GM18499 (cell line): ENCODE measurements at regions not wholly inside any gene's neighbourhood (a gene's known extent, or its start where the extent isn't known, plus 50 kb on each side); places are given as distances from the start of the nearest gene placed in this dataset.

Experiments used
- ATAC-seq: cut with Tn5 transposase; IDR thresholded peaks from one replicate; pipeline ENCODE4 v1.9.1; 2021; ENCODE audit warnings: moderate number of reproducible peaks; ENCODE audit not compliant: insufficient read depth, unreplicated experiment

GRCh38 chr18:10291568-10291981, 162.9 kb upstream of the APCDD1 start:
- ATAC-seq = no peak

- no peak for ATAC-seq
Measured at GRCh38 chr18:10293966-10294365, 160.5 kb upstream of the APCDD1 start.

- ATAC-seq = no peak
Measured at GRCh38 chr18:10295751-10296150, 158.7 kb upstream of the APCDD1 start.

GRCh38 chr18:10296491-10296890, 157.9 kb upstream of the APCDD1 start:
- ATAC-seq = no peak

GRCh38 chr18:10297086-10297485, 157.3 kb upstream of the APCDD1 start:
- ATAC-seq = no peak

- ATAC-seq = no peak
Measured at GRCh38 chr18:10298346-10298745, 156.1 kb upstream of the APCDD1 start.

- no peak for ATAC-seq
Measured at GRCh38 chr18:10299643-10300042, 154.8 kb upstream of the APCDD1 start.

GRCh38 chr18:10300739-10301138, 153.7 kb upstream of the APCDD1 start:
- ATAC-seq = no peak

- ATAC-seq = no peak
Measured at GRCh38 chr18:10301831-10302483, 152.5 kb upstream of the APCDD1 start.

- ATAC-seq = no peak
Measured at GRCh38 chr18:10303171-10303570, 151.3 kb upstream of the APCDD1 start.

GRCh38 chr18:10304853-10305252, 149.6 kb upstream of the APCDD1 start:
- no peak for ATAC-seq

- no peak for ATAC-seq
Measured at GRCh38 chr18:10306779-10307178, 147.7 kb upstream of the APCDD1 start.

GRCh38 chr18:10308154-10308553, 146.3 kb upstream of the APCDD1 start:
- ATAC-seq = no peak

- ATAC-seq = no peak
Measured at GRCh38 chr18:10310626-10311025, 143.8 kb upstream of the APCDD1 start.

- ATAC-seq = no peak
Measured at GRCh38 chr18:10312326-10313015, 142.0 kb upstream of the APCDD1 start.

GRCh38 chr18:10313016-10313342, 141.5 kb upstream of the APCDD1 start:
- ATAC-seq = no peak

- no peak for ATAC-seq
Measured at GRCh38 chr18:10314066-10314465, 140.4 kb upstream of the APCDD1 start.

GRCh38 chr18:10315522-10315921, 138.9 kb upstream of the APCDD1 start:
- no peak for ATAC-seq

- no peak for ATAC-seq
Measured at GRCh38 chr18:10316778-10317177, 137.7 kb upstream of the APCDD1 start.

GRCh38 chr18:10317864-10318690, 136.4 kb upstream of the APCDD1 start:
- ATAC-seq = no peak

- no peak for ATAC-seq
Measured at GRCh38 chr18:10318691-10318970, 135.8 kb upstream of the APCDD1 start.

GRCh38 chr18:10319026-10319425, 135.4 kb upstream of the APCDD1 start:
- no peak for ATAC-seq
